ENCODE measurements at regions not wholly inside any gene's neighbourhood (a gene's known extent, or its start where the extent isn't known, plus 50 kb on each side); places are given as distances from the start of the nearest gene placed in this dataset.
"Not testable (repeated sequence)": the region's sequence is repeated elsewhere in the genome, so short reads cannot be mapped to it uniquely, and the experiment has no call there.

DNA sequence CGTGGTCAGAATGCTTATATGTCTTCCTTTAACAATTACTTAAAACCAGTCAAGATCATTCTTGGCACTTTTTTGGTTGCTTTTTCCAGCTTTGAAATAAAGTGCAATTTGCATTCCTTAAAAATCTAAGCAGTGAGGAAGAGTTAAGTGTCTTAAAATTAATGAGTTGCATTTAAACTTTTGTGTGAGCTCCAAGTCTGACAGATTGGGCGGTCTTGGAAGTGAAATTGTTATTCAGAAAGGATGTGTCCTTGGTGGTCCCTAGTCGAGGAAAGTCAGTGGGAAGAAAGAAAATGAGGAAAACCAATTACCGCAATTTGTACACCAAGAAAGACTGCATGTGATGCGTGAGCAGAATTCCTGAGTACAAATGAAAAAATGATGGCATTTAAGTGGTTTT is 132.5 kb downstream of the HHIPL2 start:
- no peak for DNase-seq

DNA sequence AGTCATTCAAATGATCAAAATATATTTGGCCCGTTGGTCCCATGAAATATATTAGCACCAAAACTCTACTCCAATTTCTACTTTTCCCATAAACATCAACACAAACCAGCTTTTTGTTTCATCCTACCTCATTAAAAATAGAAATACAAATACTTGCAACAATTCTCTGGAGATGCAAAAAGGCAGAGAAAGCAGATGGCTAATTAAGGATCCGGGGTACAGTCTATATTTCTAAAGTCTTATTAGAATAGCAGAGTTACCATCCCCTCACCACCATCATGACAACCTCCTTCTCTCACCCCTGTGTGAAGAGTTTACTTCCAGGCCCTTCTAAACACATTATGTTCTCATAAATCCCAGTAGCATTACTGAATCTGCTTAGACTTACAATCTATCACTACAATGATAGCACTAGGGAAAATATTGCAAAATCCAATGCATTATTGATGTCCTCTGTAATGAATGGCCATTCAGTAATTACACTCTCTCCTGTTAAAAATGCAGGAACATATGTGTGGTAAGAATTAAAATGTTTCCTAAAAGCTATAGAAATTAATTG is 133.8 kb downstream of the HHIPL2 start:
- DNase-seq = no peak

DNA sequence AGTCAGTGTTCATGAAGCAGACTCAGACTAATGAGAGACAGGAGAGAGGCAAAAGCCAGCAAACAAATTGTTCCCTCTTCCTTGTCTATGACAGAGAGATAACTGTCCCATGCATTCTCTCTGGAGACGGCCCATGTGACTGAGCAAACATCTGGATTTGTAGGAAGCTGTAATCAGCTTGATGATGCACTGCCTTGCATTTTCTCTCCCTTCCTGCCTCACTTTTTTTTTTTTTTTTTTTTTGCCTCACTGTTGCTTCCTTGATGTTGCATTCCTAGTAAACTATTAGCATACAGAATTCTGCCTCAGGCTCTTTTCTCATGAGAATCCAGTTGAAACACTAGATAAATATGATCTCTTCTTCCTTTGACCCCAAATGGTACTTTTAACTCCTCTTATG is 134.5 kb downstream of the HHIPL2 start:
- no peak for DNase-seq

DNA sequence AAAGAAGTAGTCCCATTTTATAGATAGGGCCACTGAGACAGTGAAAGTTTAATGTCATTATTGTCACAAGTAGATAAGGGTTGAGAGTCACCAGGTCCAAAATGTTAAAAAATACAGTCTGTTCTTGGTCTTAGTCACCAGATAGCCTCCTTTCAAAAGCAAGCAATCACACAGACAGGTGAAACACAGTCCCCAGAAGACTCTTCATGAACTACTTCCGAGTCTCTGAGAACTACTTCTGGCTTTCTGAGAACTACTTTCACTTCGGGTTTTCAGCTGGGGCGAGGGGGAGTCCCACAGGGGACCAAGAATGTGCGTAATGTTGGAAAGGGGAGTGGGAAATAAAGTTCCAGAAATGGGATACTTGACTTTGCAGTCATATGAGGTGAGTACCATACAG is 143.2 kb downstream of the HHIPL2 start:
- peak; percentile 12 for DNase-seq

DNA sequence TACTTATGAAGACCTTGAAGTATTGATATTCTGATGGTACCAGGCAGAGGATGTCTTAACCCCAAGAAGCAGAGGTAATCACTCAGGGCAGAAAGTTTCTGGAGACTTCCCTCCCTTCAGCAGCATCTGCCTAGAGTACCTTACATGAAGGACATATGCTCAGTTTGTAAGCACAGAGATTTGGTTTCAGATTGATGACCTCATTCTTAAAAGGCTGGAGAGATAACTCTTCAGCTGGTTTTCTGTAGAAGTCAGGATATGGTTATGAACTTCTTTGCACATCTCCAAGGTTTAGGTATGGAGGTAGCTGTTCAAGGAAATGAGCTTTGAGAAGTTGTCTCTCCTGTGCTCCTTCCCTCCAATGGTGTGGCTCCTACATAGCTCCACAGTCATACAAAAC is 148.7 kb downstream of the HHIPL2 start:
- DNase-seq = no peak

DNA sequence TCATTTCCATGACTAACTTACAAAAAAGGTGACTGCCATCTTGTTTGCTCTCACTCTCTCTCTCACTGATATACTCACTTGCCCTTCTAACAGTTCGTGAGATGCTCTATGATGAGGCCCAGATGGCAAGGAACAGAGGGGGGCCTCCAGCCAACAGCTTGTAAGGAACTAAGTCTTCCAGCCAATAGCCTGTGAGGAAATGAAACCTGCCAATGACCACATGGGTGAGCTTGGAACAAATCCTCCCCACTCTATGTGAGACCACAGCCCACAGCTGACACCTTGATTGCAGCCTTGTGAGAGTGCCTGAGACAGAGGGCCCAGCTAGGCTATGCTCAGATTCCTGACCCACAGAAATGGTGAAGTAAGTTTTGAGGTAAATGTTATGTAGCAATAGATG is 153.7 kb downstream of the HHIPL2 start:
- no peak for DNase-seq

DNA sequence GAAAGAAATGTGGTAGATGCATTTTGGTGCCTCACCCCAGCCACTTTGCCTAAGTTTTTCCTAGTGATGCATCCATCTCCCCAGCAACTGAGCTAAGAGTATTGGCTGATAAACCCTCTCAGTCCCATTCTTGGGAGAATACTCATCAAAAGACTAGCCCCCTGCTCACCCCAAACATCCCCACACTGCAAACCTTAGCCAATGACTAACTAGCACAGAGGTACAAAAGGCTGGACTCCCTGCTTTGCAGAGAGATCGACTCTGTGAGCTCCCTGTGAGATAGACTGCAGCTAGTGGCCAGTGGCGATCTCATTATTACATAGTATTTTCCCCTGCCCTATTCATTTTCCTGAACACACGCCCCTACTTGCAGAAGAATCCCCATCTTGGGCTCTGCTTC is 155.3 kb downstream of the HHIPL2 start:
- DNase-seq = no peak

DNA sequence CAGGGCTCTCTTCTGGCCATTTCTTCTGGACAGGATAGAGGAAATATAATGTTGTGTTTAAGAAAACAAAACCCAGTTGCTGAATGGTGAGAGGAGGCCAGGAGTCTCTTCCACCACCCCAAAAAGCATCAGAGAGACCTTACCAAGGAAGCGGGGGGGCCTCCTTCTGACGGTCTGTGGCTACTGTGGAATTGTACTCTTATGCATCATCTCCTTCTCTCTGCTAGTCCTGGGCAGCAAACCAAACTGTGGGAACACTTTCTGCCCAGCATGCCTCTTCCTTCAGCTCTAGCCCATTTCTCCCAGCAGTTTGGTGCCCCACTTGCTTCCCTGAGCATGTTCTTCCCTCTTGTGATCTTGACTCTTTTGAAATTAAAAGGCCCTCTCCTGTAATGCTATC is 157.7 kb downstream of the HHIPL2 start:
- DNase-seq = no peak

DNA sequence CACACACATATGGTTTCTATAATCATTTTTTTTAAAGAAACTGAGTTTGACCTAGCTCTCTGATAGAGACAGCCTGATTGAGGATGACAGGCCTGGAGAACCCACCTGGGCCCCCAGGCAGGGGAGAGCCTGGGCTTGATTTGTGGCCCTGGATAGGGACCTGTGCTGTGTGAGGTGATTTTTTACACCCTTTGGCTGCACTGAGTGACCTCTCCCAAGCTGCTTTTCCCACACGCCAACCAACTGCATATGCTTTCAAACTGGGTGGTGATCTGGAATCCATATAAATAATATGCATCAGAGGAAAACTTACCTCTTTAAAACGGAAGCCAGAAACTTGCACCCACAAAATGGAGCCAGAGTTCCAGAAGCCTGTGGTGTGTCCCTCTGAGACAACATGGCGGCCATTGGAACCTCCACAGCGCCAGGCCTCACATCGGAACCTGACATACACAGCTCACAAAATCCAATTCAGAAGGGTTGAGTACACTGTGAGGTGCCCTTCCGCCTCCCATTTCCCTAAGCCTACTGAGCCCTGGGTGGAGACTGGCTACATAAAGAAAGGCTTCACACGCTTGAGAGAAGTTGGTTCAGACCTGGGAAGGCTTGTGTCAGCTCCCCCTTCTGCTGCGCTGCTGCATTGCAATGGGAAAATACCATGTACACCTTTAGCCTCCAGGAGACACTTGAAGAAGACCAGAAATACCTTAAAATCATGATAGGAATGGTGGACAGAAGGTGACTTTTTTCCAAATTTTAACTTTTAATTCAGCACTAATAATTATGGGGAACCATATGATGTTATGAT is 160.7 kb downstream of the HHIPL2 start:
- DNase-seq = no peak

DNA sequence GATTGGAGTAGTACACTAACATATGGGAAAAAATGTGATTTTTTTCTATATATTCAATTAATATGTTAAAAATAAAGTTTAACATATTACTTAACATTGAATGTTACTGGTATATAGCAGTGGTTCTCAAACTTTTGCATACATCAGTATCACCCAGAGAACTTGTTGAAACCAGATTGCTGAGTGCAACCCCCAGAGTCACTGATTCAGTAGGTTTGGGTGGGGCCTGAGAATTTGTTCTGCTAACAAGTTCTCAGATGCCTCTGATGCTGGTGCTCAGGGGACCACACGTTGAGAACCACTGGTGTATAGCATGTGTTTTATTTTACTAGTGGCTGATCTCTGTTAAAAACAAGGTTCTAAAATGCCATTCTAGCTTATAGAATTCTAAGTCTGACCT is 161.9 kb downstream of the HHIPL2 start:
- no peak for DNase-seq

DNA sequence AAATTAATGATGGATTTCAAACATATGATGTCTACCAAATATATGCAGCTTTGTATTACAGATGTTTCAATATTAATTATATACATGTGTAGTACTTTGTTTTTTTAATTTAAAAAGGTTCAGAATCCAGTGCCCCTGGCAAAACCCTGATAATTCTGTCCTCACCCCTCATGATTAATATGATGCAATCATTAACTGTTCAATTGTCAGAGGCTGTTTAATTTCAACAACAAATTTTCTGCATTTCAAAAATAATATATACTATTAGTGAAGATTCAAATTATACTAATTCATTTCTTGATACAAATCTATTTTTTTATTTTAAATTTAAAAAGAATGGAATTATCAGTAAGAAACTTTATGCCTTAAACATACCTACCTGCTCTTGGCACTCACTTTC is 162.6 kb downstream of the HHIPL2 start:
- DNase-seq = no peak

DNA sequence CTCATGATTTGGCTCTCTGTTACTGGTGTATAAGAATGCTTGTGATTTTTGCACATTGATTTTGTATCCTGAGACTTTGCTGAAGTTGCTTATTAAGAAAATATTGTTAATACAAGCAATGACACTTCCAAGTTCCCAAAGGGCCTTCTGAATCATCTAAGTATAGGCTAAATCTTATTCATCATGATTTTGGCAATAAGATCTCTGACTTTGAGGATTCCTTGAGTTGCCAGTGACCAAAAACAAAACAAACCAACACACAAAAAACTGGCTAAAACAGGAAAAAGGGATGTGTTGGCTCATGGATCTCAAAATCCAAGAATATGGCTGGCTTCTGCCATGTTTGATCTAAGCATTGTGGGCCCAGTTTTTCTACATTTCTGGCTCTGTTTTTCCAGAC is 163.4 kb downstream of the HHIPL2 start:
- no peak for DNase-seq

DNA sequence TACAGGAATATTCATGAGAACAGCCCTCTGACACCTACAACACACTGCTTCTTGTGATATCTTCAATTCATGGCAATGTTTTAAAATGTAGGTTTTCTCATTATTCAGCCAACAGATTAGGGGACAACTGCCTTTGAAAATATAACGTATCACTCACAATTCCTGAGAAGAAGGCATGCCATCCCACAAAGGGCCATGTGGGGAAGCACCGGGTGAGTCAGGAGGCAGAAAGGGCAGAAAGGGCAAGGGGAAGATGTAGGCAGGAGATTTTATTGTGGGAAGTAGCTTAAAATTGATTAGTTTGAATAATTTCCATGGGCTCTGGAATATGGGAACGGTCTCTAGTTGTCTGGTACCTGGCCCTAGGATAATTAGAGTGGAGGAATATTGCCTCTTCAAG is 165.7 kb downstream of the HHIPL2 start:
- no peak for DNase-seq

DNA sequence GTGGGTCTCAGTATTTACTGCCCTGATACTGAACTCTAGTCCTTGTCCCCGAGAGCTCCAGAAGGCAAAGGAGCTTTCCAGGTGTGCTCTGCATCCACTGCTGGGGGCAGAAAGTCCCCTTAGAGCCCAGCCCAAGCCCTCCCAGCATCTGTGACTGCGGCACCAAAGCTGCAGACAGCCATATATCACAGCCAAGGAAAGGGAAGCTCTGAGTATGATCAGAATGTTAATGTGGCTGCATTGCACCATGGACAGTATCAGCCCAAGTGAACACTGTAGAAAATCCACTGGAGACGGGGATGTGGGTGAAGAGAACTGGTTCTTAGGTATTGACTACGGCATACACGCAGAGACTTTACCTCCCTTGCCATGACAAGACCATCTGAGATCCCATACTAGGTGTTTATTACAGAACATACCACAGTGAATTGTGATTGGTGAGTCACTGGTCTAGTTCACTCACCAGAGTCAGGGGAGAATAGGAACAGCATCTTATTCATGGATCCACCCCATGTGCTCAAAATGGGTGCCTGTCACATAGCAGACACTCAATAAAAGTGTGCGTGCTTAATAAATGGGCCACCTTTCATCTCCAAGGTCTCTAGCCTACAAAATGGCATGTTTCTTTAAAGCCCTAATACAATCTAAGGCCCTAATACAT is 170.3 kb downstream of the HHIPL2 start:
- no peak for DNase-seq

DNA sequence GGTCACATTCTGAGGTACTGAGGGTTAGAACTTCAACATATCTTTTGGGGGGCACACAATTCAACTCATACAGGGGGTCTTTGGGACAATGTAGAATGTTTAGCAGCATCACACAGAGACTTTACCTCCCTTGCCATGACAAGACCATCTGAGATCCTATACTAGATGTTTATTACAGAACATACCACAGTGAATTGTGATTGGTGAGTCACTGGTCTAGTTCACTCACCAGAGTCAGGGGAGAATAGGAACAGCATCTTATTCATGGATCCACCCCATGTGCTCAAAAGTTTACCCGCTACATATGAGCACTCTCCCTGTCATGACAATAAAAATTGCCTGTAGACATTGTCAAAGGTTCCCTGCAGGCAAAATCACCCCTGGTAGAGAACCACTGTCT is 171.1 kb downstream of the HHIPL2 start:
- DNase-seq = not testable (repeated sequence)

DNA sequence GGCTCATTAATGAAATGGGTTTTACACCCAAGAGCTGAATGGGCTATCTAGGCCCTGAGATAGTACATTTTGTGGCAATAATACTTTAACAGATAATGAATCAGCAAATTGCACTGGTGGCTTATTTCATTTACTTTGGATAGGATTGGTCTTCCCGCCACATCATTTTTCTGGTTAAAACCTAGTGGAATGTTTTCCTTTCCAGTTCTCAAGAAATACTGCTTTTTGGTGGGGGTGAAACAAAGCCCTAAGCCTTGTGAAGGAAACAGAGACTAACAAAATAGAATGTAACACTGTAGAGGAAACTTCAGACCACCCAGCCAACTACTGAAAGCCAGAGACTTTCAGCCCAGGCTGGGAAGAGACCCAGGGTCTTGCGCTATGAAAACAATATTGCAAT is 172.2 kb downstream of the HHIPL2 start:
- no peak for DNase-seq

DNA sequence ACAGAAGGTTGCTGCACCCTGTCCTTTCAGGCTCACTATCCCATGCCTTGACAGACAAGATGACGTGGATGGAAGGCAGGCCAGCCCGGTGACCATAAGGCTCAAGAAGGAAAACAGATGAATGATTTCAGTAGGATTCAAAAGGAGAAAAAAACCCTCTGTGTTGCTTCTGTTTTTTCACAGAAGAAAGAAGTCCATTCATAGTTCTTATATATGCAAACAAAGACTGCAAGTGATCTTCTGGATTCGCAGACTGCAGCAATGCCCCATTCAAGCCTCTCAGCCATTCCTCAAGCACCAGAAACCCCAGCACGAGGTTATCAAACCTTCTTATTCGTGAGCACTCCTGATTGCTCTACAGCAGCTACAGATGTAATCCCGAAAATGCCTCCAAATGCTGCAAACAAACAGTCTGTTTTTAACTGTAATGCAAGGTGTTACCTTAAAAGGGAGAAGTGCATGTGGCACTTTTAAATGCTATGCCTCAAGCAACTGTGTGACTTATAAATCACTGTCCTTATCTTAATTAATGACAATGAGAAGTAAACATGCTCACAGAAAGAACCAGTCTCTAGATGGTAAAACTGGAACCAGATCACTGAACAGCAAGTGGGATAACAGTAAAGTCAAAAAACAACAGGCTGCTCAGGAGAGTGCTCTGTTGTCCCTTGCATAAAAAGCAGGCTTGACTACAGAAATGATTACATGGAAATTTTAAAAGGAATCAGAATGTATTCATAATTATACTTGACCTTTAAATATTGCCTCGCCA is 173.9 kb downstream of the HHIPL2 start:
- DNase-seq = no peak

DNA sequence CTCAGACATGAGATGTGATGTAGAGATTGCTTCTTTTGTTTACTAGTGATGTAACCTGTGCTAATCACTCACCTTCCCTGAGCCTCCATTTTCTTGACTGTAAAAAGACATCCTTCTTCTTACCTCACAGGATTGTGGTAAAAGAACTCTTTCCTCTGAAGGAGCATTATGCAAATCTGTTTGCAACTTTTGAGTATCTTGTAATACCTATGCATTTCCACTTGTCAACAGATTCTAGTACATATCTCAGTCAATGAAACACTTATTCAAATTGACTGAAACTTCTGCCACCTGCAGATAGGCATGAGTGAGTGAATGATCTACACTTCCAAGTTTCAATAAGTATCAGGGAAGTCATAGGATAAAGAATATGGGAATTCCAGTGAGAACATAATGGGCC is 174.7 kb downstream of the HHIPL2 start:
- no peak for DNase-seq

DNA sequence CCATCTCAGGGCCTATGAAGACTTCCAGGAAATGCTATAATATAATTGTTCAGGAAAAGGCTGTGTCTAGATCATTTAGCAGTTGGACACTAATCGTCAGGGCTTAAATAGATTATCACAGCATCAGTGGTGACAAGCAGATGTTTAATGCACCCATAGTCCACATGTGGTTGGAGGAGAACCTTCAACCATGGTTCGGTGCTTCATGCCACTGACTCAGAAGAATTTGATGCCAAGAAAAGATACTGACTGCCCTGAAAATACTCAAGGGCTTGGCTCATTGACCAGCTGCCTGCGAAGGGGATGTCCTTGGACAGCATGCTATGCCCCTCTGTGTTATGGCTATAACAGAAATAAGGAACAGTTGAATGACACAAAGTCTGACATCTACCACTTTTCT is 175.7 kb downstream of the HHIPL2 start:
- DNase-seq = no peak

DNA sequence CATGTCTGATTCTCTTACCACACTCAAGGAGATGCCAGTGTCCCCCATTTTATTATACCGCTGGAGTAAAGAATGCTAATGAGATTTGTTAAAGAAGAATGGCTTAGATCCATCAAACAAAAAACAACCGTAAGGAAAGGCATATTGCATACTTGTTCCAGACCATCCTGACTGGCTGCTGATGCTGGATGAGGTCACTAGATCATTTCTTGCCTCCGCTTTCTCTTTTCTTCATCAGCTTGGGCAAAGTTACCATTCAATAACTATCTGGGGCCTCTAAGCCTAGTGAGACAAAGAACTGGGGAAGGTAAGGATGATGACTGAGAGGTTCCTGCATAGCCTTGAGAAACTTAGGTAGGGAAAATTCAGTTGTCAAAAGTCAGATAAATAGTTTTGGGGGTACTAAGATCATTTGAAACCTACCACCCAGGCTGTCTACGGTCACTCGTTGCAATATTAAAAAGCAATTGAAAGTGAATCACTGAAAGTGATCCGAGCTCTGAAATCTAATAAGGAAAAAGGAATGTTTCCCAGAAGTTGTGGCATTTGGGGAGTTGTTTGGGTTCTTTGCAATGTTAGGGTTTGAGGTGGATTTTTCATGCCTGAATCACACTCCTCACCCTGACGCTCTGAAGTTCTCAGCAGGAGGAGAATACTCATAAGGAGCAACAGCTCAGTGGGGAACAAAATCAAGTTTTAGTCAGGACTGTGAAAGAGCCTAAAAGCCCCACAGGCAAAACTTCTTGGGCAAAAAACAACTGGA is 176.8 kb downstream of the HHIPL2 start:
- no peak for DNase-seq

DNA sequence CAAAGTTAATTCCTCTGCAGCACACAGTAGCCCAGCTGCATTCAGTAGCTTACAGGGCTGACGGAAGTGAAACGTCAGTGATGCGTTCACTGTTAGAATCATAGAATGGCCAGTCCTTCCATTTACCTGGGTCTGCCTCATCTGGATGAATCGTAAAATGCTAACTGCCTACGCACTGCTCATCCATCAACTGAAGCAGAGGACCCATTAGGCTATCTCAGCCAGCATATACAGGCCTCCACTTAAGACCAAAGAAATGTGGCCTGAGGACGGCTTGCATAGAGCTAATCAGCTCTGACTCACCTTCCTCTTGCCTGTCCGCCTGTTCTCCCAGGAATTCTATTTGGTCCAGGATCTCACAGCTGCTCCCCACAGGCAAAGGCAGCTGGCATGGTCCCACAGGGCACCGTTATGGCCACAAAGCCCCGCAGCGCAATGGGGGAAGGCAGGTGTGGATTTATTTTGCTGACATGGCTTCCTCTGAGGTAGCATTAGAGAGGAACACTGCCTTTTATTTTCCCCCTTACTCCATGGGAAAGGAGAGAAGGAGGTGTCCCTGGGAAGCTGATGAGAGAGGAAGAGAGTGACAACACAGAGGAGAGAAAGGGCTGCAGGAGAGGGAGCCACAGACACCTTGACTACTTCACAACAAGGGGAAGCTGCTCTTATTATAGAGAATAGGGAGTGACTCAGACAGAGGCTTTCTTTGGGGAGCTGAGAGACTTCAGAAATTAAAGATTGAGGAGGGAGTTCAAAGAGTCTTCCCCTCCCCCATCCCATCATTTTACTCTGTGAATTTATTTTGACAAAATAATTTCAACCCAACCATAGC is 177.6 kb downstream of the HHIPL2 start:
- DNase-seq = no peak

DNA sequence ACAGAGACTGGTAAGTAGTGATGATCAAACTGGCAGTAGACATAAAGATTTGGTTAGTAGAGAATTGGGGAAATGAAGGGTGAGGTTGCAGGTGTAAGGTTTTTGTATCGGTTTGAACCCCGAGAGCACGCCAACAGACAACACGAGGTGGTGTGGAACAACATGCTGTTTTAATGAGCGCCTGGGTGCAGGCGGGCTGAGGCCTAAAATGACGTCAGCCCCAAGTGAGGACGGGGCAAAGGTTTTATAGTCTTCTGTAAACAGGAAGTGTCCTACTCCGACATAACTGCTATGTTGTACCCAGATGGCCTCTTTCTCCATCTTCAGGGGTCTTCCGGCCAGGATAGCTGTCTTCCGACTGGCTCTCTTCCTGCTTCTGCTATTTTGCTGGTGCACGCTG is 178.8 kb downstream of the HHIPL2 start:
- no peak for DNase-seq
